Central memory CD4-positive, alpha-beta T cell (primary cell): ENCODE measurements at regions not wholly inside any gene's neighbourhood (a gene's known extent, or its start where the extent isn't known, plus 50 kb on each side); places are given as distances from the start of the nearest gene placed in this dataset.

Experiments
- DNase-seq: peaks from one replicate; pipeline ENCODE4 v3.0.0; 2022

DNA sequence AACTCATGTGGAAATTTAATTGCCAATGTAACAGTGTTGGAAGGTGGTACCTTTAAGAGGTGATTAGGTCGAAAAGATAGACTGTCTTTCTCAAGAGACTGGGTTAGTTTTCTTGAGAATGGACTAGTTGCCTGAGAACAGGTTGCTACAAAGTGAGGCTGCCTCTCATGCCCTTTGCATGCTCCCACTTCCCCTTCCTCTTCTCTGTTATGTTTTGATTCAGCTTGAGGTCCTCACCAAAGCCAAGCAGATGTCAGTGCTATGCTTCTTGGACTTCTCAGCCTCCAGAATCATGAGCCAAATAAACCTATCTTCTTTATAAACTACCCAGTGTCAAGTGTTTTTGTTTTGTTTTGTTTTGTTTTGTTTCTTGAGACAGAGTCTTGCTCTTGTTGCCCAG is 187.0 kb upstream of the RUNX1 start:
- DNase-seq, result no peak

GRCh38 chr21:35234725-35235124 is 185.6 kb upstream of the RUNX1 start:
- DNase-seq, result no peak

GRCh38 chr21:35233756-35234155 is 184.7 kb upstream of the RUNX1 start:
- DNase-seq, result no peak

DNA sequence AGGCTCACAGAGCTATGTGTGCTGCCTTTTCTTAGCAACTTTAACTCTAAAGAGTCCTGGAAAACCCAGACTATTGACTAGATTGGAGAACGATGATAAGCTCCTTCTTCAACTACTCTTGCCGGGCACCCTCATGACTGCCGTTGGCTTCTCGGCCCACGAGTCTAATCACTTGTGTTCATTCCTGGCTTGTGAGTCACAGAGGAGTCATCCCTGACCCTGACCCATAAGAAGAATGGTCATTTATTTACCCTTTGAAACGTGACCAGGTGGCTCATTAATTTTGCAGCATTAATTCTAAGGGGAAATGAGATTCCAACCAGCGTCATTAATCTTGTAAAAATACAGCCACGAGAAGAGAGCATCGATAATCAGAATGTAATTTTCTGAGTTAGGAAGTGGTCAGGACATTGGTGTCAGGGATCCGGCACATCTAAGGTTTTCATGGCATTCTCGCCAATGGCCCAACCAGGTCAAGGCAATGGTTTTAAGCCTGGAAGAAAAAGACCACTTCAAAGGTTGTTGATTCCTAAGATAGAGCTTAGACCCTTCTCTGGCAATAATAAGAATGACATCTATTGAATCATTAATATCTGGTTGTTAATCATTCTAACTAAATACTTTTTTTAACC is 183.6 kb upstream of the RUNX1 start:
- no peak for DNase-seq

- DNase-seq, result no peak
Observed at GRCh38 chr21:35231090-35231489, 182.0 kb upstream of the RUNX1 start.

DNA sequence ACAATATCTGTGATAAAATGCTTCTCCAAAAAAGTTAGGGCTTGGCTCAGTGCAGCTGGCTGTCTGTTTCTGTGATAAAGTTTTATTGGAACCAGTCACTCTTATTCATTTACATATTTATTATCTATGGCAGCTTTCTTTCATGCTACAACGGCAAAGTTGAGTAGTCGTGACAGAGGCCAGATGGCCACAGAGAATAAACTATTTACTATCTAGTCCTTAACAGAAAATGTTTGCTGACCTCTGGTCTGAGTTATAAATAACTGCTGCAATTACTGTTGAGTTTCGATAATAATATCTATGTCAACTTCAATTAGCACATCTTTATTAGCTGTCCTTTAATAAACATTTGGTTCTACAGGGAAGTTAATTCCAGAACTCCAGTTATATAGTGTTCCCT is 180.2 kb upstream of the RUNX1 start:
- DNase-seq, result no peak

DNA sequence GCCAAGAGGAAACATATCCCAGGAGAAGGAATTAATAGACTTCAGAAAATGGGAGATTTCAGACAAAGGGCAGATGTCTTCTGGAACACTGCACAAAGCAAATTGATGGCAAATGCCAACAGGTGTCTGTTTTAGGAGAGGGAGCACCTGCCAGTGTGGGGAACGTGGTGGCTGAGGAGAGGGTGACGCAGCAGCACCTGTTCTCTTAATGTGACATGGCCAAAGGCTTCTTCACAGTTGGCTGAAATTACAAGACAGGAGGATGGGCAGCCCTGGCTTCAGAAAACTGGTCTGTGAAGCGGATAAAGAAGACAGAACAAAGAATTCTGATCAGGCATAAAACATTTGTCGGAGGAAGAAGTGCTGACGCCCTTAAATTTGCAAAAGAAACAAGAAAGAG is 178.7 kb upstream of the RUNX1 start:
- no peak for DNase-seq

GRCh38 chr21:35226968-35227744 is 178.1 kb upstream of the RUNX1 start:
- DNase-seq, result peak; percentile 76

DNA sequence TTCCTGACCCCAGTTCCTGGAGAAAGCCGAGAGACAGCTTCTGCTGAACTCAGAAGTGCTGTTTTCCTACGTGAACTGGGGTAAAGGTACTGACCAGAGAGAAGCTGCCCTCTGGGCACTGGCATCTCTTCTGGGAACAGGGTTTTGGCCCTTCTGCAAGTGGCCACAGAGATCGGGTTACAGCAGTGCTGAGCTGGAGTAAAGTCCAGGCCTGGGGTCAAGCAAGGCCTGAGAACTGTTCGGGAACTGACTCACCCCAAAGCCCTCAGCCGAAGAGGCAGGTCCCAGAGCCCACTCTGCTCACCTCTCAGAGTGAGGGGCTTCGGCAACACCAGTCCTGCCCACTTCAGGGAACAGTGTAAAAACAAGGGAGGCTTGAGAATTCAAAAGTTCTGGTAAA is 177.2 kb upstream of the RUNX1 start:
- no peak for DNase-seq

DNA sequence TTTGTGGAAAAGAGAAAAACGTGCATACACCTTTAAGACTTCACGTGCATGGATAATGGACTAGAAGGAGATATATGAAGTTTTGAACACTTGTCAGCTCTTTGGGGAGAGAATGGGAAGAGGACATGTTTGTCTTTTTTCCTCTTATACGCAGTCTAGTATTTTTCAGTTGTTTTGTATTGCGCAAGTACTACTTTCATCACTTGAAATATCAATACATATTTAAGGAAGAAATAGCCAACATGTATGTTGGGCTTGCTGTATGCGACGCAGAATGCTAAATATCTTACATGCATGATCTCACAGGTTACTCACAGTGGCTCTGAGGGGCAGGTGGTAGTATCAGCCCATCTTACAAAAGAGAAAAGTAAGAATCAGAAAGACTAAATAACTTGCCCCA is 176.5 kb upstream of the RUNX1 start:
- DNase-seq, result no peak

GRCh38 chr21:35223480-35224156 is 174.5 kb upstream of the RUNX1 start:
- DNase-seq, result no peak

DNA sequence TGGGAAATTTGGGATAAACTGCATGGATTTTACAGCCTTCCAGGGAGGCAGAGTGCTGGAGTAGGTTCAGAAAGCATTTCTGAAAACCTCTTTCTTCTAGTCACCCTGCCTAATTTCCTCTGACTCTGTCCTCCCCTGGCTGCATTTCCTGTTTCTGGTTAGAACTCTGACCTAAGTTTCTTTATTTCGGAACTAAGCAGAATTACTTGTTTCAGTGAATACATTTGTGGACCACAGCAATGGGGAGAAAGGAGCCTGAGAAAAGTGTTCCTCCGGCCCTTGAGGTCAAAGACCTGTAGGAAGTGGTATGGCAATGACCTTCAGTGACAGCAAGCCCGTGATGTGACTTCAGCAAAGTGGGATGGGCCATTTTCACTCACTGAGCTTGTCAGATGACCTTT is 173.4 kb upstream of the RUNX1 start:
- DNase-seq, result peak; percentile 22

GRCh38 chr21:35222021-35222420 is 172.9 kb upstream of the RUNX1 start:
- DNase-seq, result no peak

DNA sequence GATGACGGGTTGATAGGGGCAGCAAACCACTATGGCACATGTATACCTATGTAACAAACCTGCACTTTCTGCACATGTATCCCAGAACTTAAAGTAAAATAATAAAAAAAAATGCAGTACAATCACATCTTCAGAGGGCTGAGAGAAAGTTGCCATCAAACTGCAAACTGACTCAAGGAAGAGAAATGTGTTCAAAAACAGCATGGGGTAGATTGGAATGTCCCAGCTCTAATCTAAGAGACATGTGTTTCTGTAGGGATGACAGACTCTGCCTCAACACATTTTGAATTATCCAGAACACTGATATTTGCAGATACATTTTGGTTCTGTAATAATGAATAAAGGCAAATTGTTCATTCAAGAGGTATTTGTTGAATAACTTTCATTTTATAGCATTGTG is 171.2 kb upstream of the RUNX1 start:
- no peak for DNase-seq

- DNase-seq, result no peak
Observed at GRCh38 chr21:35219719-35220118, 170.6 kb upstream of the RUNX1 start.

DNA sequence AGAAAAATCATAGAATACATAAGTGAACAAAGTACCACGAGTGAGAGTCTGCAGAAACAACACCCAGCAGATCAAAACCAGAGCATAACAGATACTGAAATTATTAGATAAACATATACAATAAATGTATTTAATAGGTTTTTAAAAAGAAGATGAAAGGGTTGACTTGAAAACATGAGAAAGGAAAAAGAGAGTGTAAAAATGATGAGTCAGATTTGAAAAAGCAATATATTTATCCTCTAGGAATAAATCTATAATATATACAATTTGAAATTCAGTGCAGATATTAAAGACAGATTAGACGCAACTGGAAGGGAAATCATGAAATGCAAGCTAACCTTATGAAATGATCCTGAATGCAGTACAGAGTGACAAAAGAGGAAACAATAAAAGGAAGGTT is 170.2 kb upstream of the RUNX1 start:
- DNase-seq, result no peak

- no peak for DNase-seq
Observed at GRCh38 chr21:35217504-35218060, 168.5 kb upstream of the RUNX1 start.

- no peak for DNase-seq
Observed at GRCh38 chr21:35216996-35217395, 167.9 kb upstream of the RUNX1 start.

DNA sequence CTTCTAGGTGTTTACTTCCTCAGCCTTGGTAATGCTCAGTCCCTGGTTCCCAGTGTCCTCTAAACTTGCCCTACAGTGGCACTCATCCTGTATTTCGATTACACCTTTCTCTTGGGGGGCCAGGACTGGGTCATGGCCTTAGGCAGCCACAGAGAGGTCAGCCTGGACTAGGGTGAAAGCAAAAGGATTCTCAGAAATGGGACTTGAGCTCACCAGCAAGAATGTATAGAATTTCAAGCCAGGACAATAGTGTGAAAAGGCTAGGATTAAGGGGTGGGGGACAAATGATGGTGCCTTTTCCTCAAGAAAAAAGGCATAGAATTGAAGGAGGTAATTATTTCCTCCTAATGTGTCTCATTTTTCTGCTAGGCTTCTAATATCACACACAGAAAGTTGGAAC is 166.8 kb upstream of the RUNX1 start:
- no peak for DNase-seq

DNA sequence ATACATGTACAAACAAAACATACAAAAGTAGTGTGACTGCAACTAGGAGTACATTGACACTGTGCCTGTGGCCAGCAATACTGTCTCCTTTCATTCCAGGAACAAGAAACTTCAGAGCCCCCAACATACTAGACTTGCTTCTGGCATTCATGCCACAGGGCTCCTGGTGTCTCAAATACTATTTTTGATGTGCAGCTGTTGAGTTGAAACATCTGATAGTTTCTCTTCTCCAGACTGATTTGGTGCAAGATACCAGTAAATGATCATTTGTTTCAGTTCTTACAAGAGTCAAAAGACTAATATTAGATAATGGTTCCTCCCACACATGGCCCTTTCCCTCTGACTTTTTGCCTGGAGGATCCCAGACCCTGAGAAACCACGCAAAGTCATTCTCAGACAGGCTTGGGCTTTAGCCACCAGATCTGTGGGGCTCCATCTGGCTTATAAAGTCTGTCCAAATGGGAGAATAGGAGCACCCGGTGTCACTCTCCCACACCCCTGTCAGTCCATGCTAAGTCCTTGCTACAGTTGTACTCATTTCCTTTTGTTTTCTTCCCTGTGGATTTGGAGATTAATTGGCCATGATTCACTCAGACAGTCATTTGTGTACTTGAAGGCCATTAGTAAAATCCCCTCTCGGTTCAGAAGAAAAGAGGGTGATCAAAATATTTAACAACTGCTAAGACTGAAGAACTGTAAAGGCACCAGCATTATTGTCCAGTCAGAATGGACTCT is 163.5 kb upstream of the RUNX1 start:
- no peak for DNase-seq

DNA sequence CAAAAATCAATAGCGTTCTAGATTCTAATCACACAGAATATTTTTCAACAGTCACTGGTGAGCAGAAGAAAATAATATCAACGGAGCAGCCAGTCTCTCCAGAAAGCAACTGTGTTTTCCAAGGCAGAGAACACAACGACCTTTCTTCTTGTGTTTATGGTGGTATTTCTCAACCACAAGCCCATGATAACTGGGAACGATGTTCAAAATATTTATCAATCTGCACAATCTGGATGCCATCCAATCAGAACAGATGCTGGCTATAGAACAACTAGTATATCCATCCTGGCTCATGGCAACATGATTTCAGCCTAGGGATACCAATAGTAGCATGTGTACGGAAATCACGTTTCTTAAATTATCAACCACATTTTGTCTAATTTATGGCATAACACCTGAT is 162.7 kb upstream of the RUNX1 start:
- DNase-seq, result no peak

GRCh38 chr21:35210093-35210492 is 161.0 kb upstream of the RUNX1 start:
- no peak for DNase-seq
